GM18511 (cell line): ENCODE measurements at regions not wholly inside any gene's neighbourhood (a gene's known extent, or its start where the extent isn't known, plus 50 kb on each side); places are given as distances from the start of the nearest gene placed in this dataset.

Source experiments
- ATAC-seq: cut with Tn5 transposase; IDR thresholded peaks from one replicate; pipeline ENCODE4 v1.9.1; 2021; ENCODE audit warnings: mild to moderate bottlenecking, moderate library complexity; ENCODE audit not compliant: unreplicated experiment

DNA sequence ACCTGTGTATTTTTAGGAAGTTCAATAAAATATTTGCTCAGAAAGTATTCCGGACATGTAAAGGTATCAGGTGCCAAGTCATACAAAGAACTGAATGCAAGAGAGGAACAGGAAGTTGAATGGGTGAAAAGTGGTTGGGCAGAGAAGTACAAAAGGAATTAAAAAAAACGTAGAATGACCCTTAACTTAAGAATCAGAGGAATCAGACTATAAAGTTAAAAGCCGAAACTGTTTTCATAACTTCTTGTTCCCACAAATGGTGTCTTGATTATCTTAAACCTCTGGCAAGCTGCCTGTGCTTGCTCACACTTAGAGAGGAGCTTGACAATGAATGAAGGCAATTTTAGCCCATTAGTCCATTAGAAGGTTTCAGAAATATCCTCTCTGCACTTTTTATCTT lies 81.6 kb upstream of the HHIP start:
- no peak for ATAC-seq

DNA sequence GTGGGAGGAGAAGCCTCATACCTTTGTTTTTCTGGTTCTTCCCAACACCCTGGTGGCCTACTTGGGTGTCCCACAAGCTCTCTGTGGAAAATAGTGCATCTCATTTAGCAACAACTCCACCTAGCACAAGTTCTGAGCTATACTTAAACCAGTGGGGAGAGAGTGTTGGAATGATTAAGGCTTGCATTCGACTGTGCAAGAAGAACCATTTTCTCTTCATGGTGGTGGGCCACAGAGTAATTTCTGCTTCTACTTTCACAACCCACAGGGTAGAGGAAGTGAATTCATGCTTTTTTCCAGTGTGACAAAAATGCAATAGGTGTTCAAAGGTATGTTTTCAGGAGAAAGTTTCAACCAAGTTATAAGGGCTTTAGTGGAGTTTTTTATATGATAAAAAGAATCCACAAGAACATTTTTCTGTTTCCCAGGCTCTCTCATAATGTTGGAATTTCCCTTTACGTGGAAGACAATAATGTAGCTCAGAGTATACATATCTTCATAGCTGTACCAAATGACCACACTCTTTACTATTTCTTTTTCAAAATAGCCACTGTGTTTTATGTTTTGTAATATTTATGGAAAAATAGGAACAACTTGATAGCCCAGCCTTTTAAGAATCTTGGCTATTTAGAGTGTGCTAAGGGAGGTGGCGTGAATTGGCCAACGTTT lies 80.3 kb upstream of the HHIP start:
- ATAC-seq = no peak

DNA sequence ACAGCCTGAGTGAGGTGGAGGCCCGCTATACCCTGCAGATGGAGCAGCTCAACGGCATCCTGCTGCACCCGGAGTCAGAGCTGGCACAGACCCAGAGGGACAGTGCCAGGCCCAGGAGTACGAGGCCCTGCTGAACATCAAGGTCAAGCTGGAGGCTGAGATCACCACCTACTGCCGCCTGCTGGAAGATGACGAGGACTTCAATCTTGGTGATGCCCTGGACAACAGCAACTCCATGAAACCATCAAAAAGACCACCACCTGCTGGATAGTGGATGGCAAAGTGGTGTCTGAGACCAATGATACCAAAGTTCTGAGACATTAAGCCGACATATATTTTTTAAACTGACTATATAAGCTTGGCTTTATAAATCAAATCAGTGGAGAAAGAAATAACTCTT lies 73.3 kb upstream of the HHIP start:
- ATAC-seq = no peak

DNA sequence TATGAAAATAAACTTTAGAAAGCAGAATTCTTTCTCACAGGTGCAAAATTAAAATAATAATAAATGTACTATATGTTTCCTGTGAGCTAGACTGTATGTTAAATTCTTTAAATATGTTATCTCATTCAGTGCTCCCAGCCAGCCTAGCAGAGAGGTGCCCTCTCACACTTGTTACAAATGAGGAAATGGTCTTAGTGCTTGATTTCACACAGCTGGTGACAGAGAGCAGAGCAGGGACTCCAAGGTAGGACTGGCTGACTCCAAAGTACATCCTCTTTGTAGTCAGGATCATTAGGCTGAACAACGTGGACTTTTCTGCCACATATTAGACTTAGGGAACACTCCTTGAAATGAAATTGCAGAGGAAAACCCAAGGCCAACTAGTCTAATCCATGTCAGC lies 72.0 kb upstream of the HHIP start:
- ATAC-seq = peak; percentile 69

DNA sequence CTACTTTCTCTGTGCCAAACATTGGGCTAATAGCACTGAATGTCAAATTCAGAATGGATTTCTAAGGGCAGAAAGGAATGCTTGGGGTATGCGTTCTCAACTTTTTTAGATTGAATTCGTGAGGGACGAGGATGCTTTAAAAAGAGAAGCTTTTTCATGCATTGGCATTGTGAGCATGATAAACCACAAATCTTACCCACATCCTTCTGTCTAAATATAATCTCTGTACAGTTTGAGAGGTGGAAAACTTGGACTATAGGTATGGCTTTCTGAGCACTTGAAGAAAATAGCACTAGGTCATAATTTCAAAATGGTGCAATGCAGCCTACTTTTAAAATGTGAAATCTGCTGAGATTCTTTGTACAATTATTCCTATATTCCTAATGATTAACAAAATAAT lies 71.4 kb upstream of the HHIP start:
- no peak for ATAC-seq

DNA sequence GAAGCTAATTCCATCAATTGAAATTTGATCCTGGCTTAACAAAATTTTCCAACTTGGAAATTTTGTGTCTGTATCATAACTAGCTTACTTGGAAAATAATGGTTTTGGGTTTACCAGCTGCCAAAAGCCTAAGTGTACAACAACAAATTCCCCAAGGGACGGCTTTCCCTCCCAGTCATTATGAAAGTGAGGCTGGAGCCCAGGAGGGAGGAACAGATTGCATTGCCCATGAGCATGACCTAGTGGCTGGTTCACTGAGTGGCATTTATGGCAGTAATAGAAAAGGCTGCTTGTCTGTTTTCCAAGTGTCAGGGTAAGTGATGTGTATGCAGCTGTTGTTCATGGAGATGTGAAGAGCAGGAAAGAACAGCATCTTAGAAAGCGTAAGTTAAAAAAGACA lies 70.8 kb upstream of the HHIP start:
- ATAC-seq = no peak

DNA sequence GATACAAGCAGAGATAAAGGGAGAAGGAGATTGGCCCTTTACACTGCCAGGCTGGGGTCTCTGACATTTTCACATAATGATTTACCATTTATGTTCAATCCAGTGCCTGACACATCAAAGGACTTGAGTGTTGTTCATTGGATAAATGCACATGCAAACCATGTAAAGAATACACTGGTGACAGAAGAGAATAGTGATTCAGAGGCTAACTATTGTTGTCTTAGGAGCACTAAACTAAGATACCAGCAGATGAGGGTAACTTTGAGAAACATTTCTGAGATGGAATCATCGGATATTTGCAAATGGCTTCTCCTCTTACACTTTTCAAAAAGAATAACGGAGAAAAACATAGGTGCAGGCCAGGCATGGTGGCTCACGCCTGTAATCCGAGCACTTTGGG lies 67.3 kb upstream of the HHIP start:
- ATAC-seq = no peak

DNA sequence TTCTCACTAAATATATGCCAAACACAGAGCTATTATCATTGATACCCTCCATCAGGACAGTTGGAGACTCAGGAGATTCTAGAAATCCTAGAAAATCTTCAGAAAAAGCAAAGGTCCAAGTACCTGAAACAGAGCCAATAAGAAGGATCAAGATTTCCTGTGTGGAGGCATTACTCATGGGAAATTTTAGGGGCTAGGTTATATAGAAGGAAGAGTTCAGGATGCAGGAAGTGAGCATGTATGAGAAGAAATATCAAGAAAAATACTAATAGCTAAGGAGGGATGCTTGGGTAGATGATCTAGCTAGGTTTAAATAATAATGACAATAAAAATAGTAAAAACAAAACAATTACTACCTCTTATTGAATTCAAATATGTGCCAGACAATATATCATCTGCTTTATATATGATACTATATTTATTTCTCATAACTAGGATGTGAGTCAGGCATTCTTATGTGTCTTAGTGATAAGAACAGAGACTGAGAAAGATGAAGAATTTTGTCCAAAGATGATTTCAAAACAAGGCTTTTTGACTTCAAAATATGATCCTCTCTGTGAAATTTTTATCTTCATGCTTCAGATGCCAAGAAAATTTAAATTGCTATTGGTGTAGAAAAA lies 66.4 kb upstream of the HHIP start:
- no peak for ATAC-seq

DNA sequence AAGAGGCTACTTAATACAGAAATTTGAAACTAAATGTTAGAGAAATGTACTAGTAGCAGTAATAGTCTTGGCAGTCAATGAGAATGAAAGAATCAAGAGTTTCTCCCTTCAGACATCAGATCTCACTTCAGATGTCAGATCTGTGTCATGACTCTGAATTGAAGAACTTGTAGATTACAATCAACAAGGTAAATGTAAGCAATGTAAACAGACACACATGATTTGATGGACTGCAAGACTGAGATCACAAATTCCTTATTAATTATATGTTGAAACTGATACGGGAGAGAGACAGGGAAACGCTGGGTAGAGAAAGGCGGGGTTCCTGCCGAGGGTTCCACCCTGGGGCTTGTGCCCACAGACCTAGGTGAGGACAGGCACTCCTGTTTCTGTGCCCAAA lies 65.5 kb upstream of the HHIP start:
- ATAC-seq = no peak

DNA sequence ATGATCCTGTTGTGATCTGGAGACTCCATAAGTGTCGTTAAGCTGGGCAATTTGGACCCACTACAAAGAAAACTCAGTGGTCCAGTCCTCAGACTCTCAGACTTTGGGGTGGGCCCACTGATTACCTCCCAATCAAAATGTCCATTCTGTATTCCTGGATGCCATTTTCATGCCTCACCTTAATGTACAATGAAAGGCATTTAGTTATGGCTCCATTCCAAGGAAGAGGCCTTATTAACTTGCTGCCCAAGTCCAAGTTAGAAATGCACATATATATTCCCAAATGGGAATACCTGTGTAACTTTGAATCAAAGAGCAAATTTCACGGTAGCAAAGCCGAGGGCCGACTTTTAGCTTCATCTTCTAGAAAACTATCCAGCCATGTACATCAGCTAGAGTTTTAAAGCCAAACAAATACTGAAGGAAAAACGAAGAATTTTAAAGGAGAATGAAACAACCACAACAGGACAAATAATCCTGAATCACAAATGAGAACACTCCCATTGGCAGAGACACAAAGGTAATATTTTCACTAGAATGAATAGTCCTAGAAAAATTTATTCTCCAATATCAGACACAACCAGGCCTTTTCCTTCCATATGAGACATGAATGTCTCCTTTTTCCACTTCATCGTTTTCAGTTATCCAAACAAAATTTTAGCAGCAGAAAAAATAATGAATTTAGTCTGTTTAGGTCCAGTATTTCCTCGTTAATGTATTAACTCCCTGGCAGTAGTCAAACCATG lies 63.7 kb upstream of the HHIP start:
- no peak for ATAC-seq

DNA sequence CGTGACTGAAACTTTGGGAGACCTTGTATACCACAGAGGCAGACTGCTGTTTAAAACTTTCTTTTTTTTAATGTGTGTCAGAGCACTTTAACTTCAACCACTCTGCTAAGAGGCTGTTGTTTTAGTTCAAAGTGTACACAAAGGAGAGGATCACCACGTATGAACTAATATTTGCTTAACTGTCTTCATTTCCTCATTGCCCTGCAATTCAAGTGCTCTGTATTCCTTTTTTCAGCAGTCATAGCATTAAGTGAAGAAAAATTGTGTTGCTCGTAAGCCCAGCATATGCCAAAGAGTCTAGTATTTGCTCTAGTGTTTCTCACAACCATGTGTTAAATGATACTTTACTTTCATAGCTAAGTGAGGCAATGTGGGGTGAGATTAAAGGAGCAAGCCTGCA lies 63.0 kb upstream of the HHIP start:
- ATAC-seq = no peak

DNA sequence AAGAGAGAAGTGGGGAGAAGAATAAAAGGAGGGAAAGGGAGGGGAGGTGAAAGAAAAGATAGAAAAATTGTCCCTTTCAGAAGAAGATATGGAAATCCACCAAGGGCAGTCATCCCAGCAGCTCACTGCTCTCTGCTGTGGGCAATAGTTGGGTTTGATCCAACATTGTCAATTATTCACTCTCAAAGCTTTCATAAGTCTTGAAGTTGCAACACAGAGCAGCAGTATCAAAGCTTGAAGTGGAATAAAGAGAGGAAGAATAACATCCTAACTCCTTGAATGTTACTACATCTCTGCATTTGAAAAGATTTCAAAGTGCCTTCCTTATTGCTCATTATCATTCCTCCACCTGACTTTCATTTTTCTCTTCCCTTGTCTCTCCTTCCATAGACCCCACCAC lies 62.3 kb upstream of the HHIP start:
- no peak for ATAC-seq

DNA sequence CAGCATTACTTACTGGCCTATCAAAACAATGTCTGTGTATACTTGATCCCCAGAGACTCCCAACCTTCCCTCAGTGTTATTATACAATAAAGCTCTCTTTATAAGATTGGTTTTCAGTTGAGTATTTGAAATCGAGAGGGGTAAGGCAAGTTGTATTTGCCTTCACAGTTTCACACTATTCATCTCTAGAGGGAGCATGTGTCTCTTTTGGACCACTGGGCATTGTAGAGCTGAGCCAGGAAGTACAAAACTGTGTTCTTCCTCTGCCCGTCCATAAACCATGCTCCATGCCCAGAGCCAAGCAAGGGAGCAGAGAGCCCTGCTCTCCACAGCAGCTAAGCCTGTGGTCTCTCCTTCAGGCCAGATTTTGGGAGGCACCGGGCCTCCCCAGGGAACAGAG lies 61.5 kb upstream of the HHIP start:
- ATAC-seq = no peak

DNA sequence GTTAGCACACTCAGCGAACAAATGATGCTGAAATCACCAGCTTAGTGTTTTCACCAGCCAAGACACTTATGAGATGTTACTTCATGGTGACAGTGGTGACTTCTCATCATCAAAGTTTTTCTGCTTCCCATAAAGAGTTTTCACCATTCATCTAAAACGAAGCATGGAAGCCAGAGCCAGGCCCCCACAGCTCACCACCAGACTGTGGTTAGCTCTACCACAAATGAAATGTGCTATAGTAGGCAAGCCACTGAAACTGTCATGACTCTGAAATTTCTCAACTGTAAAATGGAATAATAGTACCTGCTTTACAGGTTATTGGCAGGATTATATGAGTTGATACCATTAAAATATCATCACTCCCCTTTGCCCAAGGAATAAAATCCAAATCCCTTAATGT lies 56.4 kb upstream of the HHIP start:
- ATAC-seq = no peak

DNA sequence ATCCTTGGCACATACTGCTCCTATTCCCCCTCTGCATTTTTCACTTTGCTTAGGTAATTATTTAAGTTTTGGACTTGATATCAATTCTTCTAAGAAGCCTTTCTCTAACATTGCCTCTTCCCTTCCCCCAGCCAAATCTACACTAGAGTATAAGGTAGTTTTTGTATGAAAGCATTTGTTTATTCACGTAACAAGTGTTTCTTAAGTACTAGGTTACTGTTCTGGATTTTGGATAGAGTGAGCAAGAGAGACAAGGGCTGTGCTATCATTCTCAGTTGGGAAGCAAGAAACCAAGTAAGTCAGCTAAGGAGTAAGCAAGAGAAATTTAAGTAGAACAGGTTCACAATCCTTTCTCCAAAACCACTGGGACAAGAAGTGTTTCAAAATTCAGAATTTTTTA lies 55.9 kb upstream of the HHIP start:
- ATAC-seq = no peak

DNA sequence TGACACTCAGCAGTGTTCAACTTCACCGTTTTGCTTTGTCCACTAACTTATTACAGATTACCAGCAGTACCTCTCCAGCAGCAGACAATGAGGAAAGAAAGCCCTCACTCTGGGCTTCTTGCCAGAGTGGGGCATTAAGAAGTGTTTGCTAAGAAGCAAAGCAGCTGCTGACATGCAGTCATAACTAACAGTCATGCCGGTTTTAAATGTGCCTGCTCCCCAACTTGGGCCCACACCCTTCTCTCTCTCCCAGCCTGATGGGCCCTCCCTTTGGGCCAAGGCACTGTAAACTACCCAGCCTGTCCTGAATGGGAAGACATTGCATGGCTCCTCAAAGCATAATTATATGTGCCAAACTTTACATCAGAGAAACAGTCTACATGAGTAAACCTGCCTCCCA lies 54.6 kb upstream of the HHIP start:
- no peak for ATAC-seq

DNA sequence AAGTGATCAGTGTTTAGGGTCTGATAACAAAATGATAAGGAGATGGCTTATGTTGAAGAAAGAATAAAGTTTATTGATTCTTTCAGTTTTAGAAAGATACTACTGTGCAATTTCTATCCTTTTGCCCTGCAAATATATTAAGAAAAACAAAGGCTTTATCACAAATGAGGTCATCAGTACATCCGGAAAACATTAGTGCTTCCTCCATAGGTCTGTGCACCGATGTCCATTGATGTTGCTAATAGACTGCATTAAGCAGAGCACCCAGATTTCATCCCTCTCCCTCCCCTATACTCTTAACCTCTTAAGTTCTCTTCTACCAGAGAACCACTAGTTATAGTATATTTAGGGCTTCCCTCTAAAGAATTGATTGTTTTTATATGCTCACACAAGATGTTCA lies 53.7 kb upstream of the HHIP start:
- no peak for ATAC-seq

DNA sequence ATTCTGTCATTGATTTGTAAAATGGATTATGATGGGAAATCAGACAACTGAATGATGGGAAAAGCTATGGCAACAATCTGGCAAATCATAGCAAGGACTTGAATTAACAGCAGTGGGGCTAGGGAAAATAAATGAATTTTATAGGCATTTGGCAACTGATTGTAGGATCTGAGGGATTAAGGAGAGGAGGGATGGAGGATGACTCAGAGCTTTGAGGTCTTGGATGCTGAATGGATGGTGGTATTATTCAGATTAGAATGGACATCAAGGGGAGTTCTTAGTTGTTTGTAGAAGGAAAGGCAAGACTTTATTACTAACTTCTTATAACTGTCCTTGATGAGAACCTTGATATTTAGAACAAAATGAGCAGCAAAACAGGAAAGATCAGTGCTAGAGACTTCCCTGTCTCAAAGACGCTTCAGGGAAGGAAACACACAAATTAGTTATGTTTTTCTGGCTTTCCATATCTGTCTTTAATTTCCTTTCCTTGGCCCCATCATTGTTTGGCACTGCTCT lies 51.4 kb upstream of the HHIP start:
- ATAC-seq = no peak

DNA sequence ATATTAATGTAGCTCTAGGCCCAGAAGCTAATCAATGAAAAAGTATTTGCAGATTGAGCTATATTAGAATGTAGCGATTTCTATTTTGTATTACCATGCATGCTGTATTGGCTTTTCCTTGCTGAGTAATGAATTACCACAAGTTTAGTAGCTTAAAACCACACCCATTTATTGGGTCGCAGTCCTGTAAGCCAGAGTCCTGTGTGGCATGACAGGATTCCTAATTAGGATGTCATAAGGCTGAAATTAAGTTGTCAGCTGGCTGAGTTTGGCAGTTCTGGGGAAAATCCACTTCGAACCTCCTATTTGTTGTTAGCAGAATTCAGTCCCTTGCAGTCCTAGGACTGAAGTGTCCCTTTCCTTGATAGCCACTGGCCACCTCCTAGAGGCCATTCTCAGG lies 50.3 kb upstream of the HHIP start:
- no peak for ATAC-seq
